ENCODE measurements at regions not wholly inside any gene's neighbourhood (a gene's known extent, or its start where the extent isn't known, plus 50 kb on each side); places are given as distances from the start of the nearest gene placed in this dataset.

DNA sequence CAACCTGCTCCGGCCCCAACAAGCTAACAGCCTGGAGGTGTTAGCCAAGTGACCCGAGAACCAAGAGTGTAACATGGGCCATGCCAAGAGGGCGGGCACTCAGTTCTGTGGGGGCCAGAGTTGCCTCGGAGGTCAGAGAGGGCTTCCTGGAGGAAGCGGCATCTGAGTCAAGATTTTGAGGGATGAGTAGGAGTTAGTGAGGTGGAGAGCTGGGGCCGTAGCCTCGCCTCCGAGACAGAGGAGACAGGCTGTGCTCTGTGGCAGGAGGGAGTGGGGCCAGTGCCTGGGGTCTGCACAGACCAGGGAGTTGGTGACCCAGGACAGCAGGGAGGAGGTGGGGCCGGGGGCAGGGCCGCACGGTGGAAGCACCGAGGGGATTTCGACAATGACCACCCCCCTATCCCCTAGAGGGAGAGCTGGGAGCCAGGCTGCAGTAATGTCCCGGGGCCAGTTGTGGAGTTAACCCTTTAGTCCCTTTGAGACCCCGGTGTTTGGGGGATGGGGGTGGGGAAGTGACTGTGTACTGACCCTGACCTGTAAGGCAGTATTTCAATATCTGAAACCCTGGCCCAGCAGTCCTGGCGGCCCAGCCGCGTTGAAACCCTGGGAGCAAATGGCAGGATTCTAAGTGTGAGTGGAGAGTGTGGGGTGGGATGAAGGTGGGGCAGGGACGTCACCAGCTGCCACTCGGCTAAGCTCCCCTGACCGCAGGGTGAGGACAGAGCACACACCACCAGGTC lies 148.7 kb upstream of the COL5A1 start:
- TF ChIP-seq NANOG (IDR thresholded peaks at IDR 0.05; ENCODE audit: insufficient read depth, low read depth, low read length, poor library complexity, severe bottlenecking) (no peak), RFX5 (IDR thresholded peaks at IDR 0.05; ENCODE audit: borderline replicate concordance, low read depth, low read length) (no peak), POLR2A (IDR thresholded peaks at IDR 0.05; ENCODE audit: control extremely low read depth in 1 of 2, low read depth in 2 of 2, low read length in 2 of 2) (no peak), EP300 (IDR thresholded peaks at IDR 0.05; ENCODE audit: borderline replicate concordance in 1 of 2, low read depth in 2 of 2, low read length in 2 of 2) (no peak), NRF1 (IDR thresholded peaks at IDR 0.05; ENCODE audit: low read depth, low read length) (no peak), HDAC6 (IDR thresholded peaks at IDR 0.05; ENCODE audit: low read depth, low read length) (no peak), SP1 (IDR thresholded peaks at IDR 0.05; ENCODE audit: low read depth, low read length) (no peak)
- TF ChIP-seq, protein P1, sequence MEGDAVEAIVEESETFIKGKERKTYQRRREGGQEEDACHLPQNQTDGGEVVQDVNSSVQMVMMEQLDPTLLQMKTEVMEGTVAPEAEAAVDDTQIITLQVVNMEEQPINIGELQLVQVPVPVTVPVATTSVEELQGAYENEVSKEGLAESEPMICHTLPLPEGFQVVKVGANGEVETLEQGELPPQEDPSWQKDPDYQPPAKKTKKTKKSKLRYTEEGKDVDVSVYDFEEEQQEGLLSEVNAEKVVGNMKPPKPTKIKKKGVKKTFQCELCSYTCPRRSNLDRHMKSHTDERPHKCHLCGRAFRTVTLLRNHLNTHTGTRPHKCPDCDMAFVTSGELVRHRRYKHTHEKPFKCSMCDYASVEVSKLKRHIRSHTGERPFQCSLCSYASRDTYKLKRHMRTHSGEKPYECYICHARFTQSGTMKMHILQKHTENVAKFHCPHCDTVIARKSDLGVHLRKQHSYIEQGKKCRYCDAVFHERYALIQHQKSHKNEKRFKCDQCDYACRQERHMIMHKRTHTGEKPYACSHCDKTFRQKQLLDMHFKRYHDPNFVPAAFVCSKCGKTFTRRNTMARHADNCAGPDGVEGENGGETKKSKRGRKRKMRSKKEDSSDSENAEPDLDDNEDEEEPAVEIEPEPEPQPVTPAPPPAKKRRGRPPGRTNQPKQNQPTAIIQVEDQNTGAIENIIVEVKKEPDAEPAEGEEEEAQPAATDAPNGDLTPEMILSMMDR (IDR thresholded peaks at IDR 0.05; ENCODE audit: control extremely low read depth in 1 of 3, insufficient read depth in 1 of 3, low read depth in 1 of 3, low read length in 3 of 3): no peak
